AG09309 (cell line): ENCODE measurements at regions not wholly inside any gene's neighbourhood (a gene's known extent, or its start where the extent isn't known, plus 50 kb on each side); places are given as distances from the start of the nearest gene placed in this dataset.

Source experiments
- DNase-seq: peaks from one replicate; pipeline ENCODE4 v3.0.0-alpha.2; 2010; ENCODE audit warnings: low read depth
- H3K4me3 ChIP-seq: 2 replicates; pipeline ENCODE4 v1.5.1; 2011; ENCODE audit warnings: mild to moderate bottlenecking, low read depth, low read length, moderate library complexity; ENCODE audit not compliant: control insufficient read depth
- CTCF ChIP-seq: IDR thresholded peaks from 2 replicates; pipeline ENCODE4 v1.5.1; 2011; ENCODE audit warnings: mild to moderate bottlenecking, low read depth, low read length, inconsistent platforms; ENCODE audit not compliant: insufficient read depth, control insufficient read depth; ENCODE audit errors: missing control alignments

DNA sequence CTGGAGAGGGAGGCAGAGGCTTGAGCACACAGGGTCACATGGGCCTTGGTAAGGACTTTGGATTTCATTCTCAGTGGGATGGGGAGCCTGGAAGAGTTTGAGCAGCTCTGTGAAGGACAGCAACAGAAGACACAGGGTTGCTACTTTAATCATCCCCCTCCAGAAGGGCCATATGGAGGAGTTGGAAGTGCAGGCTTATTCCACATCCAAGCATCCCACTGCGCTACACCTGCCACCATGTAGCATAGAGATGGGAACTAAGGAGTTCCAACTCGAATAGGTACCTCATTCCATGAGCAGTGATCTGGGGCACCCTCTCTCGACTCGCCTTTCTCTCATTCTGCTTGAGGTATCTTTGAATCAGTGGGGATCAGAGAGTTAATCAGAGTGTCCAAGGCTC is 54.0 kb upstream of the CTTNBP2NL start:
- DNase-seq: no peak
- no peak overlapping the region for H3K4me3 ChIP-seq
- TF ChIP-seq CTCF: no peak

DNA sequence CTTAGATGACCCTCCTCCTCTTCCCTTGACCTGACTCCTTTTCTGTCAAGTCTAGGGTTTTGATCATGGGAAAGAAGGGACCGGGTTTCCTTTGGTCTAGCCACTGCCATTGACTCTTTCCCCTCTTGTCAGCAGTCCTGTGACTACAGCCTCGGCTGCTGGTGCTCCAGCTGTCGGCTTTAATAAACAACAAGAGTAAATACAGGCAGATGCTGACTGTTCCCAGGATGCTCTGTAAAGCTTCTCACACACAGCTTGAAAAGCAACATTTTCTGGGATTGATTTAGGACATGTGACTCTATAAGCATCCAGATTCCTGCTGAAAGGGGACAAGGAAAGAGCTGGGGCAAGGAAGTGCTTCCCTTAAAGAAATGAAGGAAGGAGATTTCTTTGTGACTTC is 53.5 kb upstream of the CTTNBP2NL start:
- no peak for DNase-seq
- no peak overlapping the region for H3K4me3 ChIP-seq

GRCh38 chr1:112344754-112345423 is 51.1 kb upstream of the CTTNBP2NL start:
- H3K4me3 ChIP-seq: no peak overlapping the region
- no peak for TF ChIP-seq CTCF
- DNase-seq: no peak

More for the DNA sequence above, 53.5 kb upstream of the CTTNBP2NL start:
- no peak for TF ChIP-seq CTCF
